Stimulated activated naive B cell treated with anti-CD40 and anti-IgM and Interleukin-4, amounts not matched to agents 10 μg/mL and 1 μg/mL and 100 μg/mL, for 72 hours (primary cell): ENCODE measurements at regions not wholly inside any gene's neighbourhood (a gene's known extent, or its start where the extent isn't known, plus 50 kb on each side); places are given as distances from the start of the nearest gene placed in this dataset.
"Not testable (repeated sequence)": the region's sequence is repeated elsewhere in the genome, so short reads cannot be mapped to it uniquely, and the experiment has no call there.

Source experiments
- ATAC-seq, 2 donors: fragments of 150-1000 bp; cut with Tn5 transposase; replicated peaks; 2 replicates each; pipeline ENCODE4 v1.10.0; 2021; ENCODE audit warnings: moderate library complexity in 1 of 2
- DNase-seq: peaks from one replicate; pipeline ENCODE4 v3.0.0; 2021
- H3K27ac Mint-ChIP-seq: one replicate; pipeline ENCODE4 v1.8.0; 2022; ENCODE audit warnings: mild to moderate bottlenecking, mixed read lengths
- H3K27me3 Mint-ChIP-seq, 2 donors: one replicate each; pipeline ENCODE4 v1.8.0; 2022; ENCODE audit warnings: mixed read lengths in 2 of 2
- H3K36me3 Mint-ChIP-seq, 2 donors: one replicate each; pipeline ENCODE4 v1.8.0; 2022; ENCODE audit warnings: mixed read lengths in 2 of 2, mild to moderate bottlenecking in 1 of 2
- H3K4me1 Mint-ChIP-seq, 2 donors: one replicate each; pipeline ENCODE4 v1.8.0; 2022; ENCODE audit warnings: mixed read lengths in 2 of 2, mild to moderate bottlenecking in 1 of 2
- H3K4me3 Mint-ChIP-seq, 2 donors: one replicate each; pipeline ENCODE4 v1.8.0; 2022; ENCODE audit warnings: mild to moderate bottlenecking in 2 of 2, mixed read lengths in 2 of 2, moderate library complexity in 1 of 2
- H3K9me3 Mint-ChIP-seq, 2 donors: one replicate each; pipeline ENCODE4 v1.8.0; 2022; ENCODE audit warnings: mixed read lengths in 2 of 2, mild to moderate bottlenecking in 1 of 2

GRCh38 chr10:23912884-23913404 lies 296.0 kb upstream of the KIAA1217 start:
- no peak overlapping the region for H3K27ac Mint-ChIP-seq
- ATAC-seq (no peak), DNase-seq (no peak)
- H3K9me3 Mint-ChIP-seq: peaks cover 0 to under 1% of the 10 kb centered on the region in 2 donors
- H3K27me3 Mint-ChIP-seq: no peaks in the 10 kb centered on the region
- no peaks in the 10 kb centered on the region for H3K4me1 Mint-ChIP-seq
- no peak overlapping the region for H3K4me3 Mint-ChIP-seq
- no peaks in the 10 kb centered on the region for H3K36me3 Mint-ChIP-seq

- ATAC-seq (no peak), DNase-seq (no peak)
- Mint-ChIP-seq H3K4me3 (no peak overlapping the region), H3K27me3 (no peaks in the 10 kb centered on the region), H3K36me3 (no peaks in the 10 kb centered on the region), H3K9me3 (no peaks in the 10 kb centered on the region), H3K4me1 (no peaks in the 10 kb centered on the region), H3K27ac (no peak overlapping the region)
Observed at GRCh38 chr10:23914641-23915040, 294.3 kb upstream of the KIAA1217 start.

- no peak for DNase-seq
- Mint-ChIP-seq H3K9me3 (peaks cover 3 to 5% of the 10 kb centered on the region in 2 donors), H3K27me3 (no peaks in the 10 kb centered on the region), H3K27ac (no peak overlapping the region), H3K36me3 (no peaks in the 10 kb centered on the region), H3K4me3 (no peak overlapping the region), H3K4me1 (no peaks in the 10 kb centered on the region)
- ATAC-seq: no peak
Observed at GRCh38 chr10:23917251-23917840, 291.6 kb upstream of the KIAA1217 start.

GRCh38 chr10:23918090-23918723 lies 290.7 kb upstream of the KIAA1217 start:
- H3K36me3 Mint-ChIP-seq: no peaks in the 10 kb centered on the region
- H3K27ac Mint-ChIP-seq: no peak overlapping the region
- no peaks in the 10 kb centered on the region for H3K27me3 Mint-ChIP-seq
- H3K4me3 Mint-ChIP-seq: no peak overlapping the region
- H3K4me1 Mint-ChIP-seq: no peaks in the 10 kb centered on the region
- H3K9me3 Mint-ChIP-seq: peaks cover 3 to 5% of the 10 kb centered on the region in 2 donors
- ATAC-seq (no peak), DNase-seq (no peak)

GRCh38 chr10:23918839-23919238 lies 290.1 kb upstream of the KIAA1217 start:
- no peaks in the 10 kb centered on the region for H3K27me3 Mint-ChIP-seq
- H3K9me3 Mint-ChIP-seq: peaks cover 3 to 5% of the 10 kb centered on the region in 2 donors
- ATAC-seq (peak; percentile 12 to 34), DNase-seq (no peak)
- no peaks in the 10 kb centered on the region for H3K36me3 Mint-ChIP-seq
- no peak overlapping the region for H3K4me3 Mint-ChIP-seq
- H3K4me1 Mint-ChIP-seq: no peaks in the 10 kb centered on the region
- no peak overlapping the region for H3K27ac Mint-ChIP-seq

GRCh38 chr10:23927576-23928325 lies 281.2 kb upstream of the KIAA1217 start:
- Mint-ChIP-seq H3K4me1 (no peaks in the 10 kb centered on the region), H3K4me3 (no peak overlapping the region), H3K27me3 (no peaks in the 10 kb centered on the region), H3K9me3 (no peaks in the 10 kb centered on the region), H3K36me3 (no peaks in the 10 kb centered on the region), H3K27ac (no peak overlapping the region)
- ATAC-seq: no peak
- DNase-seq: no peak

GRCh38 chr10:23934023-23934422 lies 274.9 kb upstream of the KIAA1217 start:
- not testable (repeated sequence) for H3K27ac Mint-ChIP-seq, H3K9me3 Mint-ChIP-seq, H3K27me3 Mint-ChIP-seq, DNase-seq, H3K4me1 Mint-ChIP-seq, H3K36me3 Mint-ChIP-seq, ATAC-seq, H3K4me3 Mint-ChIP-seq

GRCh38 chr10:23945845-23946244 lies 263.1 kb upstream of the KIAA1217 start:
- Mint-ChIP-seq H3K4me3 (no peak overlapping the region), H3K27ac (no peak overlapping the region), H3K9me3 (peaks cover 0 to 1% of the 10 kb centered on the region in 2 donors), H3K4me1 (no peaks in the 10 kb centered on the region), H3K27me3 (no peaks in the 10 kb centered on the region), H3K36me3 (no peaks in the 10 kb centered on the region)
- DNase-seq: no peak
- ATAC-seq: no peak

- H3K27me3 Mint-ChIP-seq: no peaks in the 10 kb centered on the region
- no peaks in the 10 kb centered on the region for H3K36me3 Mint-ChIP-seq
- H3K4me1 Mint-ChIP-seq: no peaks in the 10 kb centered on the region
- peaks cover 0 to 4% of the 10 kb centered on the region in 2 donors for H3K9me3 Mint-ChIP-seq
- ATAC-seq (no peak), DNase-seq (no peak)
- H3K4me3 Mint-ChIP-seq: no peak overlapping the region
- no peak overlapping the region for H3K27ac Mint-ChIP-seq
Observed at GRCh38 chr10:23951841-23952240, 257.1 kb upstream of the KIAA1217 start.

DNA sequence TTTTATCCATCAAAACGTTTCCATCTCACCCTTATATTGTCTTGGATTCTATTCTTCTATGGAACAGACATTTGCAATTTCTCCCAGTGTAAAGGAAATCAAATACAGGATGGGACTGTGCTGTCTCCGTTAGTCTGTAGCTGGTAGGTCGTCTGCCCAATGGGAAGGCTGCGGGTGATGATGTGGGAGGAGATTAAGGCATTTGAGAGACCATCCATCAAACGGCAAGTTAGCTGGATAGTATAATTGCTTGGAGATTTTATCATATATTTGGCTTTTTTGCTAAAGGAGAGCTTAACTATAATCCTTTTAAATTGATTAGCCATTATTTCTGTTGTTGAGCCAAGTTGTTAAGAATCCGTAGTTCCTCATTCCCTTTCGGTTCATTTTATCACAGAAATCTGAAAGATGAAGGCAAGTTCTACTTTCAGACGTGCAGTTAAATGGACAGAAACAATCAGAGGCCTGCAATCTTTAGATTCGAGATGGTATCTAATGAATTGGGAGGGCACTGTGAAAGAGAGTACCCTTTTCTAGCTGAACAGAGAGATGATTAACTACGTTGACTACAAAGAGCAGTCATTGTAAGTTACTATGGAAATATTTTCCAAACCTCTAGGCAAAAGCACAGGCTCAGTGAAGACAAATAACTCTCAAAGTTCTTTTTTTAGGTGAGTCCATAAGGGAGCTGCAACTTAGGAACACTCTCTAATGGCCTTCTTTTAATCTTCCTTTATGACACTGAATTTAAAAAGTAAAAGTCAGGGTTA lies 253.3 kb upstream of the KIAA1217 start:
- Mint-ChIP-seq H3K4me1 (no peaks in the 10 kb centered on the region), H3K36me3 (no peaks in the 10 kb centered on the region), H3K4me3 (no peak overlapping the region), H3K27me3 (no peaks in the 10 kb centered on the region), H3K9me3 (peaks cover 0 to 3% of the 10 kb centered on the region in 2 donors), H3K27ac (no peak overlapping the region)
- DNase-seq: no peak
- ATAC-seq: no peak

- H3K4me3 Mint-ChIP-seq: no peak overlapping the region
- no peak overlapping the region for H3K27ac Mint-ChIP-seq
- ATAC-seq (no peak), DNase-seq (no peak)
- no peaks in the 10 kb centered on the region for H3K27me3 Mint-ChIP-seq
- peaks cover 0 to 5% of the 10 kb centered on the region in 2 donors for H3K9me3 Mint-ChIP-seq
- H3K36me3 Mint-ChIP-seq: no peaks in the 10 kb centered on the region
- no peaks in the 10 kb centered on the region for H3K4me1 Mint-ChIP-seq
Observed at GRCh38 chr10:23965123-23965522, 243.8 kb upstream of the KIAA1217 start.

- Mint-ChIP-seq H3K27me3 (no peaks in the 10 kb centered on the region), H3K27ac (no peak overlapping the region), H3K4me3 (no peak overlapping the region), H3K36me3 (no peaks in the 10 kb centered on the region), H3K9me3 (peaks cover 0 to 6% of the 10 kb centered on the region in 2 donors), H3K4me1 (no peaks in the 10 kb centered on the region)
- no peak for DNase-seq
- ATAC-seq: no peak
Observed at GRCh38 chr10:23965880-23966279, 243.1 kb upstream of the KIAA1217 start.

DNA sequence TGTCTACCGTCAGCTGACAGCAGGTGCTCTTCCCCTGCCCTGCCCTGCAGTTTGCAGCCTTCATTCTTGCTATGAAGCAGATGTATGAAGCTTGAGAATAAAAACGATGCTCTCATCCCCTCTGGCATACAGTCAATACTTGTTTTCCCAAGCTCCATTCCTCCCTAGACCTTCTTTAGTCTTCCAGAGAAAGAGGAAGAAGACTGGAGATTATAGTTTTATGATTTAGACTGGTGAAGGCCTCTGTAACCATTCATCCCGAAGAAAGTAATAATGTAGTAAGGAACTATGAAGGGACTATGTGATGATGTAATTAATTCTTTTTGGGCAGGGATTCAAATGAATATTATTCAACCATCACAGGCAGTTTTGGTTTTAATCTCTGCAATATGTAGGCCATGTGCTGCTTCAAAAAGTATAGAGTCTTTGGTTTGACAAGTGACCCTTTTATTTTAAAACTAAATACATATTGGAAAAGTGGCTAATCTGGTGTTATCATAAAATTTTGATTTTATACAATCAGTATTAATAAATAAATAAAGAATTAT lies 242.4 kb upstream of the KIAA1217 start:
- H3K27me3 Mint-ChIP-seq: no peaks in the 10 kb centered on the region
- no peaks in the 10 kb centered on the region for H3K36me3 Mint-ChIP-seq
- H3K4me1 Mint-ChIP-seq: no peaks in the 10 kb centered on the region
- no peak for DNase-seq
- no peak for ATAC-seq
- no peak overlapping the region for H3K4me3 Mint-ChIP-seq
- H3K9me3 Mint-ChIP-seq: peaks cover 0 to 6% of the 10 kb centered on the region in 2 donors
- H3K27ac Mint-ChIP-seq: no peak overlapping the region

- H3K4me1 Mint-ChIP-seq: no peaks in the 10 kb centered on the region
- ATAC-seq (no peak), DNase-seq (no peak)
- peaks cover 0 to 4% of the 10 kb centered on the region in 2 donors for H3K9me3 Mint-ChIP-seq
- no peaks in the 10 kb centered on the region for H3K36me3 Mint-ChIP-seq
- no peaks in the 10 kb centered on the region for H3K27me3 Mint-ChIP-seq
- no peak overlapping the region for H3K27ac Mint-ChIP-seq
- H3K4me3 Mint-ChIP-seq: no peak overlapping the region
Observed at GRCh38 chr10:23968301-23968700, 240.6 kb upstream of the KIAA1217 start.
